ENCODE measurements at regions not wholly inside any gene's neighbourhood (a gene's known extent, or its start where the extent isn't known, plus 50 kb on each side); places are given as distances from the start of the nearest gene placed in this dataset.
"Not testable (repeated sequence)": the region's sequence is repeated elsewhere in the genome, so short reads cannot be mapped to it uniquely, and the experiment has no call there.

- DNase-seq (ENCODE audit: low spot score), result peak; percentile 84
Measured at GRCh38 chr5:36739751-36740221, 133.4 kb downstream of the SLC1A3 start.

GRCh38 chr5:36740259-36740898, 134.0 kb downstream of the SLC1A3 start:
- no peak for DNase-seq (ENCODE audit: low spot score)

- no peak for DNase-seq (ENCODE audit: low spot score)
Measured at GRCh38 chr5:36741128-36741527, 134.7 kb downstream of the SLC1A3 start.

- peak; percentile 88 for DNase-seq (ENCODE audit: low spot score)
Measured at GRCh38 chr5:36743891-36744772, 132.4 kb upstream of the NIPBL start.

GRCh38 chr5:36744773-36745589, 131.6 kb upstream of the NIPBL start:
- peak; percentile 91 for DNase-seq (ENCODE audit: low spot score)

GRCh38 chr5:36747794-36748193, 128.8 kb upstream of the NIPBL start:
- DNase-seq (ENCODE audit: low spot score), result not testable (repeated sequence)

- peak; percentile 38 for DNase-seq (ENCODE audit: low spot score)
Measured at GRCh38 chr5:36751886-36752285, 124.7 kb upstream of the NIPBL start.

- no peak for DNase-seq (ENCODE audit: low spot score)
Measured at GRCh38 chr5:36755342-36755741, 121.2 kb upstream of the NIPBL start.

- DNase-seq (ENCODE audit: low spot score), result no peak
Measured at GRCh38 chr5:36755920-36756488, 120.6 kb upstream of the NIPBL start.

GRCh38 chr5:36756848-36757247, 119.7 kb upstream of the NIPBL start:
- DNase-seq (ENCODE audit: low spot score), result no peak

GRCh38 chr5:36759117-36759516, 117.5 kb upstream of the NIPBL start:
- DNase-seq (ENCODE audit: low spot score), result no peak

GRCh38 chr5:36763454-36763853, 113.1 kb upstream of the NIPBL start:
- no peak for DNase-seq (ENCODE audit: low spot score)

GRCh38 chr5:36765876-36766275, 110.7 kb upstream of the NIPBL start:
- no peak for DNase-seq (ENCODE audit: low spot score)

- no peak for DNase-seq (ENCODE audit: low spot score)
Measured at GRCh38 chr5:36766981-36767380, 109.6 kb upstream of the NIPBL start.

GRCh38 chr5:36768450-36768849, 108.1 kb upstream of the NIPBL start:
- DNase-seq (ENCODE audit: low spot score), result no peak

GRCh38 chr5:36769129-36769770, 107.3 kb upstream of the NIPBL start:
- DNase-seq (ENCODE audit: low spot score), result no peak

GRCh38 chr5:36770125-36770524, 106.4 kb upstream of the NIPBL start:
- no peak for DNase-seq (ENCODE audit: low spot score)

- no peak for DNase-seq (ENCODE audit: low spot score)
Measured at GRCh38 chr5:36772276-36773140, 104.1 kb upstream of the NIPBL start.

- peak; percentile 64 for DNase-seq (ENCODE audit: low spot score)
Measured at GRCh38 chr5:36777105-36777757, 99.3 kb upstream of the NIPBL start.

GRCh38 chr5:36778336-36778735, 98.2 kb upstream of the NIPBL start:
- DNase-seq (ENCODE audit: low spot score), result no peak

Measured in iPS-NIHi11 (cell line).